GM18858 (cell line): ENCODE measurements at regions not wholly inside any gene's neighbourhood (a gene's known extent, or its start where the extent isn't known, plus 50 kb on each side); places are given as distances from the start of the nearest gene placed in this dataset.

Experiments
- ATAC-seq: cut with Tn5 transposase; IDR thresholded peaks from one replicate; pipeline ENCODE4 v1.9.1; 2021; ENCODE audit not compliant: unreplicated experiment

DNA sequence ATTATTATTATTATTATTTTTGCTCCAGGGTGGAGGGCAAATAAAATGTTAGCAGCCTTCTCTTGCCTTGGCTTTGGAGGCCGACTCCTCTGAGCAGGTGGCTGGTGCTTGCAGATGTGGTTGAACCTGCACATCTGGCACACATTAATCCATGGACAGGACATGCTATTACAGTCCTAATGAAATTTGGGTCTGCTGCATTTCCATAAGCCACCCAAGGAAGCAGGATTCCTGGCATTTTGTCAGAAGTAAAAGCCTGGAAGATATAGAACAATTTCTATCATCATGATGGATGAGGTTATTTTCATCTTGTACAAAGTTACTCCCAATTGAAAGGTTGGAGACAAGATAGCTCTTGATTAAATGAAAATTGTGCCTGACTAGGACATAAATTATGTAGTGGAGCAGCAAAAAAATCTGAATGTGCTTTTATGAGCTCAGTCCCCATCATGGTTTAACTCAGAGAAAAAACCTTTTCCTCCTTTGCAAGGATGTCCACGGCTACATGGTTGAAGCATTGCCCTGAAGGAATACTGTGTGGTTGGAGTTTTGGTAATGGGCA is 130.9 kb upstream of the RGMA start:
- no peak for ATAC-seq

DNA sequence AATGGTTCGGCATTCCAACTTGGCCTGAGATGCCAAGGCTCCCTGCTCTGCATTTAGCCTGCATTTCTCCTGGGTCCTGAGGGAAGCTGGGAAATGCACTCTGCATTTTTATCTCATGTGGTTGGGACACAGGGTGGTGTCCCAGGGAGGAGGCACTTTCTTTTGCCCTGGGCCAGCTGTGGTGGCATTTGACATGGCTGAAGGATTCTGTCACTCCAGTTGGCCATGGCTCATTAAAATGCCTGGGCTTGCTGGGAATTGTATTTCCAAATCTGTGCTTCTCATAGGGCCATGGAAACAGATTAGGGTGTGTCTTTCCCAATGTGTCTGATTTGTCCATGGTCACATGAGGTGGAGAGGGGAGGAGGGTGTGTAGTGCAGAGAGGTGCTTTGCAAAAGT is 128.3 kb upstream of the RGMA start:
- no peak for ATAC-seq

DNA sequence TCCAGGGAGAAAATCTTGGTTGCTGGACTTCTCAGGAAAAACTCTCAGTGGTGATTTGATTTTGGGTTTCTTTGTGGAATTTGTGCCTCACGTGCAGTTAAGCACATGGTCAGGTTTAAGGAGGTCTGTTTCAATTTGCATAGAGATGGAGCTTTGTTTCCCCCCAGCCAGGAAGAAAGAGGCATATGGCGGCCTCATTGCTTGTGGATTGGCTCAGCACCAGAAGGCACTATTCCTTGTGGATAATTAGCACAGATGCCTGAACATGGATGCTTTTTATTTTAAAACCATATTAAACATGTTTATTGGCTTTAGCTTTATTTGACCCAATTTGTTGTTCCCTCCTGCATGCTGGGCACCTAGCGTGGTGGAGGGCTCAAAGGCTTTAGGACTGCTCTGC is 125.1 kb upstream of the RGMA start:
- ATAC-seq = no peak

DNA sequence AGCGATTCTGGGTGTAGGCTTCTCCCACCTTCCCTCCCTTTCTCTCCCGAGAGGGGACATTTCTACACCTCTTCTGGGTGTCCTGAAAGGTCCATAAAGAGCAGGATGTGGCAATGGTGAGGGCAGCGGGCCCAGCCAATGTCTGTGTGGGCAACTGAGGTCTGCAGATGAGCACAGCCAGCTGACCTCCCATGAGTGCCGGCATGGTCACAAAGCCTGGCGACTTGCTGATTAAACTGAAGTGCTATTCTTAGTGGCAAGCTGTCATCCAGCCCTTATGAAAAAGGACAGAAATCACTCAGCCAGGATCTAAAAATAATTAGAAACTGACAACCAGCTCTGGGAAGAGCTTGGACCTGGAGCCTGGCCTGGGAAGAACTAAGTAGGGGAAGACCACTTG is 124.3 kb upstream of the RGMA start:
- no peak for ATAC-seq

DNA sequence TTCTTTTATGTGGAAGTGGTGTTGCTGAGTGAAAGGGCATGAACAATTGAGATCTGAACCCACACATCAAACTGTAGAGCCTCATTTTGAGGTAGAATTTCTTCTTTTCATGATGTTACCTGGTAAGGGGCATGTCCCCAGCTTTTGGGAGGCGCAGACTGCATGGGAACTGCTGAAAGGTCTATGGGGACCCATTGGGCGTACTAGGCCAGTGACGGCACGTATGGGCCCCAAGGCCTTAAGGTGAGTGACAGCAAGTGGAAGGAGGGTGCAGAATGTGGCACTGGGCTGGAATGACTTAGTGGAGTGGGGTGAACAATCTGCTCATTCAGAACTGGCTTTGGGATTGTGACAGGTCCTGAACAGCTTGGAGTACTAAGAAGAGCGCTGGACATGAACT is 123.6 kb upstream of the RGMA start:
- no peak for ATAC-seq

DNA sequence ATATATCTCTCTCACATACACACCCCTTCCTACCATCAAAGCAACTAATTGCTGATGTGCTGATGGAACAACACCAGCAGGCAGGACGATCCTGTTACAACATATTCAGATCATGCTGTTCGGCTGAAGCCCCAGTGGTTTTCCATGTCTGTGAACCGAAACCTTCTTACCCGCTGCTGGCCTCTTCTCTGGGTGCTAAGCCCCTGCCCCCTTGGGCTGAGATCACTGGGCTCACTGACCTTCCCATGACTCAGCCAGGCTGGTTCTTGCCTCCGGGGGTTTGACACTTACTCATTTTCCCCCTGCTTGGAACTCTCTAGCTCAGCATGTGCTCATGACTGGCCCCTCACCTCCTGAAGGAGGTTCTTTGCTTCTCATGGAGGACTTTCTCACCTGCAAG is 122.0 kb upstream of the RGMA start:
- ATAC-seq = no peak

DNA sequence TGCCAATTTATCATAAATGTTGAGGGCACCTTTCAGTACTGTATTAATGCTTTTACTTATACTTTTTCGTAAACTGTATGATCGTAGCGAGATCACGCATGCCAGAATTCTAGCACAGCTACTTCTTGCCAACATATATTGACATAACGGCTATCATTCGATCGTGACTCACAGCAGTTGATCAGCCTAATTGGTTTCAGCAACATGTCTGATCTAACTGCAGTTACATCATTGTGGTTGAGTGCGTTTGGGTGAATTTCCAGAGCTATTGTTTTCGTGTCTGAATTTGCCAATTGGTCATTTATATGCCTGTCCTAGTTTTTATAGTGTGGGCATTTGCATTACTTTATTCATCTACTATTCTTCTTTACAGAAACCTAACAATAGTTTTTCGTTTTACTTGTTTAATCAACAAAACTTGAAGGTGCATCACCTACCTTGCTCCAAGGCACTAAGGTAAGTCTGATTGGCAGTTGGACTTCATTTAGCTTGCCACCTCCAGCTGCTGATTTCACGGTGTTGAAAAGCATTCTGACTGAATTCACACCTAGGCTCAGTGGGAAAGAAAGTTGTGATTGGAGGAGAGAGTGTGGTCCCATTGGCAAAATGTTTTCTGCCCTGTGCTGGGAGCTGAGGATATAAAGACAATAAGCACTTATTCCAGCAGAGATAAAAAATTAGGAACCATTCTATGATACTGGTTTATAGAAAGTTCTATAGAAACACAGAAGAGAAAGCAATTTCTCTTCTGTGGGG is 120.9 kb upstream of the RGMA start:
- ATAC-seq = no peak

DNA sequence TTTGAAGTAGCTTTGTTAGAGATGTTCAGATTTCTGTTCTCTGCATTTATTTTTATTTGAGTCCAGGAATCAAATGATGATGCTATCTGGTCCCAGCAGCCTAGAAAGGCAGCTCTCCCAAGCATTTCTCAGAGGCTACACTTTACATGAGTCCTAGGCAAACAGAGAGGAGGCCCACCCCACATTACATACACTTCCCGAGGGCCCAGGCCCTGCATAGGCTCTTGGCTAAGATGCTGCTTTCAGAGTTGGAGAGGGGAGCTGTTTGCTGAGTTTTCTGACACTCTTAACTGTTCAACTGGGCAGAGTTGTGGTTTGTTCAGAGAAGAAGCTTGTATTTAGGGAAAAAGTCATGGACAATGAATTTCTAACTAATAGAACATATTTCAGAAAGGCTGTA is 117.9 kb upstream of the RGMA start:
- no peak for ATAC-seq

DNA sequence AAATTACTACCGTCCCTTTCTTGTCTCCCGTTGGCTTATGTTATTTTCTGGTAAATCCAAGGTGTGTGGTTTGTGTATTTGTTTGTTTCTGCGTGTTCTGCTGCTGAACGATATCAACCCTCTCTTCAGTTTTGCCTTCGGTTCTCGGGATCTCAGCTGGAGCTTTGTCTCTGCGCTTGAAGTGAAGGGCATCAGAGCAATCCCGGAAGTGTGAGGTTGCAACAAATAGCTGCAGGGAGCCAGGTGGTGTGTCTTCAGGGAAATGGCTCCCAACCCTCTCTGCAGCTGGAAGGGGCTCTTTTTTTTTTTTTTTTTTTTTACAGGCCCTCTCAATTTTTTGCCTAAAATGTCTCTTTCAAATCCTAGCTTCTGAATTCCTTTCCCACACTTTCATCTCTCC is 116.4 kb upstream of the RGMA start:
- ATAC-seq = no peak

DNA sequence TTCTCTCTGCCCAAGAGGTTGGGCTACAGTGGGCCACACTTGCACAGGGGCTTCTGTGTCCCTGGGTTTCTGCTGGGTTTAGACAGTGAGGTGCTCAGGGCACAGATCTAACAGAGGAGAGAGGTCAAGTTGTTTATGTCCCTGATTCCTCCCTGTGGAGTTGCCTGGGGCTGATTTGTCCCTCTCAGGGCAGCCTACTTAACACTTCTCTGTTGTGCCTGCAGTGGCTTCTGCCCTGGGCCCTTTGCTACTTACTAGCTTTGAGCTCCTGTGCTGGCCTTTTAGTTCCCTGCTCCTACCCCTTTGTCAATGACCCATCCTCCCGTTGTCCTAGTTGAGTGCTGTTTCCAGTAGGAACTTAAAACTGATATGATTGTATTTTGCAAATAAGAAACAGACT is 114.0 kb upstream of the RGMA start:
- no peak for ATAC-seq

DNA sequence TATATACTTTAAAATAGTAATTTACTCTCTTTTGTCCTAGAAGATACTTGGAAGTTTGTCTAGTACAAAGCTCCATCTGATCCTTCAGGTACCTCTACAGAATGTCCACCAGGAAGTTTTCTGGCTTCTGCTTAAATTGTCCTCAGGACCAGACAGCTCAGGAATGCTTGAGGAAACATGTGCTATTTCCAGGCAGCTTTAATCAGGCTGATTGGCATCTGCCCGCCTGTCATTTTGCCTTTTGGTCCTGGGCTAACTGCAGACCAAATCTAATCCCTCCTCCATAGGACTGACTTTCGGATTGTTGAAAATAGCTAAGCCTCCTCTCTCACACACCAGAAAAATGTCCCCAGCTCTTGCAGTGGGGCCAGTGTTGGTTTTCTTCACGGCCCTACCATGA is 113.4 kb upstream of the RGMA start:
- no peak for ATAC-seq

DNA sequence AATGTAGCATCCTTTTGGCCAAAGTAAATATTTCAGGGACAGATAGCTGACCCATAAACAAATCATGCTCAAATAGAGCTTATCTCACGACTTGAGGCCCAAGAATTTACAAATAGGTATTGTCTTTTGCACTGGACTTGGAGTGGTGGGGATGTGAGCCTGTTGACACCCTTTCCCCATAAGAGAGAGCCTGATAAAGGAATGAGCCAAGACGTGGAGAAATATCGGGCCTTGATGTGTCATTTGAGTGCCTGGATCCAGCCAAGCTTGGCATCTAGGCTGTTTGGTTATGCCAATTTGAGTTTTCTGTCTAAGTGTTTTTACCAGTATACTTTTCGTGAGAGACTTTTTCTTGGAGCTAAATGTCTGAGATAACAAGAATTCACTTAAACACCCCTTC is 112.9 kb upstream of the RGMA start:
- ATAC-seq = no peak

DNA sequence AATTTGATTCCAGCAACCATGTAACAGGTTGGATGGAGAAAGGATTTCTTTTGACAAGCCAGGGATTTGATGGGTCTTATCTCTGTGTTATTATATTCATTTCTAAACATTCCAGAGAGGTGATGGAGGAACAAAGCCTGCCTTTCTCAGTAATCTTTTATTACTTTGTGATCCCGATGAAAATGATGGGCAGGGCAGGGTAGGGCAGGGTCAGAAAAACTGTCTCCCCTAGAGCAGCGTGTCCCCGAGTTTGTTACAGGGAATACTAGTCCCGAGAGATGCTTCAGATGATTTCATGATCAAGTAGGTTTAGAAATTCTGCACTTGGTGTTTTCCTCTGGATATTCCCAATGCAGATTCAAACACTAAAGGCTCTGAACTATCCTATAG is 111.8 kb upstream of the RGMA start:
- ATAC-seq = no peak

DNA sequence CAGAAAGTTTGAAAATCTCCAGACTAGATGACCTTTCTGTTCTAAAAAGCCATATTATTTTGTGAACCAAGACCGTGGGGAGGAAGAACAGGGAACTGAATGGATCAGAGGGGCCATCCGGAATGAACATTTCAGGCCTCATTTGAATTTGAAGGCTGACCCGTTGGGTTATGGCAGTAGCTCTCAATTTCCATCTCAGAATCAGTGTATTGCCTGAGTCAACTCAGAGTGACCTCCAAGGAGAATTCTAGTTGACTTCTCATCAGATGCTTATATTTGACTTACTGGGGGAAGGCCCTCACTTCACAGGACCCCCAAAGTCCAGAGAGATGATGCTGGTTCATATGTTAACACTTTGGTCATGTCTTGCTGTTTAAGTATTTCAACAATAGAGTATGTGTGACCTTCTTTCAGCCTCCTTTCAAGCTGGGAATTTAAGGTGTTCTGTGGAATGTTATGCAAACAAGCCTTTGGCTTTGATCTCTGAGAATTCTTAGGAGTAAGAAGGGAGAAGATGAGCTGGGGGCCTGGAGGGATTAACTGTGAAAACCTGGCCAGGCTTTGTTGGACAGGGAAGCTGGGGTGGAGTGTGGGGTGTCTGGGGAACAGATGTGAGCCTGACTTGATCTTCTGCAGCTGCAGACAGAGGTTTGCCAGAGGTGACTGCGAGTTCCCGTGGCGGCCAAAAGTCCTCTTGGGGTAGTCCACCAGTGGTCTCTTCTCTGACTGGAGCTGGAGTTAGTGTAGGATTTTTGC is 111.2 kb upstream of the RGMA start:
- no peak for ATAC-seq

DNA sequence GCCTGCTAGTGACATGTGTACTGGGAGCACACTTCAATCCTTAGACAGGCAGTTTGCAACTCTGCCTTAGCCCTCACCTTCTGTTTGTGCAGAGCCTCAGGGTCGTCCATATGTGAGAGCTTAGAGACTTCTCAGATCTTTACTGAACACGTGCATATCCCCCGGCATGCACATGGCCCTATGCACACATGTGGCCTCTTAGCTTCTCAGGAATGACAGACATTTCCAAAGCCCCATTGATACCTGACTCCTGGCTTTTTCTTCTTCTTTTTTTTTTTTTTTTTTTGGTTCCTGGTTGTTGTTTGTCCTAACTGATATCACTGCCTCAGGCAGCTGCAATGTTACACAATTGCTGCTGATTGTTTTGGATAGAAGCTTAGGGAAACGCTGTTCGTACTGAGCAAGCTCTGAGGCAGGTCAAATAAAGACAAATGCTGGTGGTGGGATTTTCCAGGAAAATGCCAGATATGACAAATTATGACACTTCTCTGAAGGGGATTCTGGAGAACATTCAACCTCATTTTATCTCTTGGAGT is 107.2 kb upstream of the RGMA start:
- no peak for ATAC-seq

DNA sequence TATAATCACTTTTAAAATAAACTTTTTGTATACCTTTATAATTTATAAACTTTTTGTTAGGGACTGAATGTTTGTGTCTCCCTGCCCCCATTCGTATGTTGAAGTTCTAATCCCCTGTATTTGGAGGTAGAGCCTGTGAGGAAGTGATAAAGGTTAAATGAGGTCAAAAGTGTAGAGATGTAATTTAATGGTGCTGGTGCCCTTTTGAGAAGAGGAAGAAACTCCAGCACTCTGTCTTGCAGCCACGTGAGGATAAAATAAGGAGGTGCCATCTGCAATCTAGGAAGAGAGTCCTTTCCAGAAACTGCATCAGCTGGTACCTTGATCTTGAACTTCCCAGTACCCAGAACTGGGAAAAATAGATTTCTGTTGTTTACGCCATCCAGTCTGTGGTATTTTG is 106.1 kb upstream of the RGMA start:
- no peak for ATAC-seq

DNA sequence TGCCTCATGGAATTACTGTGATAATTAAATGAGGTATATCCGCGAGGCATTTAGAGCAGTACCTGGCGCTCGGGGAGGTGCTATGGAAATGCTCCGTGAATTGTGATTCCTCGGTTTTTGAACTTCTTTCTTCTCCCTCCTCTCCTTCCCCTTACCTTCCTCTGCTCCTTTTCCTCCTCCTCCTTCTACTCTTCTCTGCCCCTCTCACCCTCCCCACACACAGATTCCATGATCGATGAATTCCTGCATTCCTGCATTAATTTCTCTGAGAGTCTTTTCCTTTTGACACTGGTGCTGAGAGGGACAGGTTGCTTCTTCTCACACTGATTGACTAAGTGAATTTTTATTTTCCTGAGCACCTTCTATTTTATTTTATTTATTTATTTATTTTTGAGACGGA is 101.2 kb upstream of the RGMA start:
- no peak for ATAC-seq

DNA sequence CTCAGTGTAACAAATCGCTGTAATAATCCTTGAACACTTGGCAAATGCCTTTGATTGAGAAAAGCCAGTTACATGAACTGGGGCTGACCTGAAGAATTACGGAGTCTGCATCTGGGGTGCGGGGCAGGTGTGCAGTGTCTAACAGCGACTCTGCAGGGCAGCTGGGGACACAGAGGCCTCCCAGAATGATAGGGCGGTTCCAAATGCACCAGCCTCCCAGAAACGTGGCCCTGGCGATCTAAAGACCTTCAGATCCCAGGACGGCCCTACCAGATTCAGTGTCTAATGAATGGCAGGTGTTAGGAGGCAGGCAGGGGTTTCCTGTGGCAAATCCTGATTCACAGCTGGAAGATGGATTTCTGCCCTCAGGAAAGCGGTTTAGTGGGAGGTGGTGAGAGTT is 100.5 kb upstream of the RGMA start:
- ATAC-seq = no peak

DNA sequence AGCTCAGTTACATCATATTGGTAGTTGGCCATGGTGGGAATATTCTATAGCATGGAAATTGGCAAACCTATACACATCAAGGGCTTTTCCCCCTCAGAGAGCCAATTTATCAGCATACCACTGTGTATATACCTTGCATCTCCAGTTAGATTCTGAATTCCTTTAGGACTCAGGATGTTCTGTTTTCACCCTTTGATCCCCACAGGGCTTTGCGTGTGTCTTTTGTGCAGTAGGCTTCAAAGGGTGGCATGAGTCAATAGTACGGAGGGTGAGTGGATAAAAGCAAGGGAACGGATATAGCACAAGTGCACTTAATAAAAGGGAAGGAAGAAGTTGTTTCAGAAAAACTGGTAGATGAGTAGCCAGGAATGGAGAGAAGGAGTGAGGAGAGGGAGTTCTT is 99.2 kb upstream of the RGMA start:
- no peak for ATAC-seq

DNA sequence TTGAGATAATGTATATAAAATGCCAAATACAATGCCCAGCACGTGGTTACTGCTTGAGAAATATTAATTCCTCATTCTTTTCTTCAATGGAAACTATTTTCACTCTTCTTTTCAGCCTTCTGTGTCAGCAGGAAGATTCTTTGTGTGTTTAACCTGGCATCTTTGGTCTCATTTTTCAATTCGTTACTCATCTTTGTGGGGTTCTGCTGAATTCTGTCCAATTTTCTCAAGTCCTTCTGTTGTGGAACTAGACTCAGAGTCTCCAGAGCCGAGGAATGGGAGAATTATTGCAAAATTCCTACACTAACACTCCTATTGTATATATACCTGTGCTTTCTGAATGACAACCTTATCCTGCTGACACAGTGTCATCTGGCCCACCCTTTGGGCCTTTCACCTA is 96.8 kb upstream of the RGMA start:
- ATAC-seq = no peak

DNA sequence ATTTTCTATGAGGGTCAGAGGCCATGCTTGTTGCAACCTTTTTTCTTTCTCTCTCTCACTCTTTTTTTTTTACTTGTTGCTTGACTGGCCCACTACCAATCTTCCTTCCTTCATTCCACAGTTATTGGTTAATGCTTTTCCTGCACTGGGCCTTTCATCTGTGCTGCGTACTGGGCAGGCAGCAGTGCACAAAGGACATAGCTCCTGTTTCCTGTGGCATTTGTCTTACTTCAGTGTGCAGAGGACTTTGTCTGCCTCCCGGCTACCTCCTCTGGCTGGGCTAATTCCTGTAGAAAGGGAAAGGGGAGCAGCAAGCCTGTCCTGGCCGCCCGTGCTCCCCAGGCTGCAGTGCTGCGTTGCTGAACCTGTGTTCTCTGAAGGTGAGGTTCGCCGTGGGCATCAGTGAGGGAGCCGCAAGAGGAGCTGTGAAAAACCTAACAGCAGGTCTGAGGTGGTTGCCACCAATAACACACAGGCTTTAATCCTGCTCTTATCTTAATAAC is 93.7 kb upstream of the RGMA start:
- ATAC-seq = no peak

DNA sequence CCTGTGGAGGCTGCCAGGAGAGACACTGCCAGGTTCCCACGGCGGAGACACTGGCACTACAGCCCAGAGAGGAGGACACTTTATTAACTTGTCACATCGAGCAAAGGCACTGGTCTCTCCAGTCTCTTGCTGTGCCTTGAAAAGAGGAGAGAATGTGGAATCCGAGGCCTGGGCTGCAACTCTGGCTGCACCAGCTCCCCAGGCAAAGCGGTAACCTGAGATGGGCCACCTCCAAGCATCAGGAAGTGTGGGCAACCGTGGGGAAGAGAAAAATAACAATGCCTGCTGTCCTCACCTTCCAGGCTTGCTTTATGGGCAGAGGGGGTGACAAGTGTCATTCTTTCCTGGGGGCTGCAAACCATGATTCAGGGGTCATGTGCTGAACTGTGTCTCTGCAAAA is 91.6 kb upstream of the RGMA start:
- ATAC-seq = no peak
